GM21447 (cell line): ENCODE measurements at regions not wholly inside any gene's neighbourhood (a gene's known extent, or its start where the extent isn't known, plus 50 kb on each side); places are given as distances from the start of the nearest gene placed in this dataset.

Experiments used
- ATAC-seq: cut with Tn5 transposase; IDR thresholded peaks from one replicate; pipeline ENCODE4 v1.9.1; 2021; ENCODE audit not compliant: unreplicated experiment

- no peak for ATAC-seq
Observed at GRCh38 chr6:147621263-147621662, 112.8 kb downstream of the SAMD5 start.

- no peak for ATAC-seq
Observed at GRCh38 chr6:147621961-147622360, 113.5 kb downstream of the SAMD5 start.

- no peak for ATAC-seq
Observed at GRCh38 chr6:147624946-147625515, 116.5 kb downstream of the SAMD5 start.

- ATAC-seq, result no peak
Observed at GRCh38 chr6:147625946-147626345, 117.5 kb downstream of the SAMD5 start.

- no peak for ATAC-seq
Observed at GRCh38 chr6:147627411-147627810, 118.9 kb downstream of the SAMD5 start.

- ATAC-seq, result no peak
Observed at GRCh38 chr6:147633191-147633590, 124.7 kb downstream of the SAMD5 start.

- no peak for ATAC-seq
Observed at GRCh38 chr6:147637620-147638195, 129.2 kb downstream of the SAMD5 start.

GRCh38 chr6:147639279-147639678 is 130.8 kb downstream of the SAMD5 start:
- no peak for ATAC-seq

GRCh38 chr6:147640606-147641005 is 132.1 kb downstream of the SAMD5 start:
- no peak for ATAC-seq

GRCh38 chr6:147641511-147641910 is 133.0 kb downstream of the SAMD5 start:
- no peak for ATAC-seq

- ATAC-seq, result no peak
Observed at GRCh38 chr6:147642458-147642857, 134.0 kb downstream of the SAMD5 start.

- no peak for ATAC-seq
Observed at GRCh38 chr6:147643341-147644200, 135.1 kb downstream of the SAMD5 start.

- ATAC-seq, result no peak
Observed at GRCh38 chr6:147648916-147649315, 140.4 kb downstream of the SAMD5 start.

GRCh38 chr6:147651249-147652063 is 143.0 kb downstream of the SAMD5 start:
- ATAC-seq, result no peak

GRCh38 chr6:147653631-147654030 is 145.1 kb downstream of the SAMD5 start:
- ATAC-seq, result no peak

GRCh38 chr6:147654103-147654845 is 145.8 kb downstream of the SAMD5 start:
- ATAC-seq, result no peak

- ATAC-seq, result no peak
Observed at GRCh38 chr6:147660334-147661311, 152.1 kb downstream of the SAMD5 start.

GRCh38 chr6:147662646-147663045 is 154.2 kb downstream of the SAMD5 start:
- no peak for ATAC-seq

GRCh38 chr6:147664092-147664491 is 155.6 kb downstream of the SAMD5 start:
- no peak for ATAC-seq
